ENCODE measurements at regions not wholly inside any gene's neighbourhood (a gene's known extent, or its start where the extent isn't known, plus 50 kb on each side); places are given as distances from the start of the nearest gene placed in this dataset. TPM values are rescaled to one million over a fixed set of nuclear protein-coding genes. Genes with fewer than 3 reads are reported as not detected.
"Not testable (repeated sequence)": the region's sequence is repeated elsewhere in the genome, so short reads cannot be mapped to it uniquely, and the experiment has no call there.

GRCh38 chr21:8427790-8428667, 2093.4 kb upstream of the TPTE start:
- H3K27ac Mint-ChIP-seq; CTCF ChIA-PET; H3K4me1 Mint-ChIP-seq; H3K27me3 Mint-ChIP-seq; H3K36me3 Mint-ChIP-seq; H3K9me3 Mint-ChIP-seq (ENCODE audit: low read depth); H3K4me3 Mint-ChIP-seq; DNase-seq: not testable (repeated sequence)
- ATAC-seq, result peak; percentile 51

GRCh38 chr21:8428668-8429456, 2092.5 kb upstream of the TPTE start:
- H3K9me3 Mint-ChIP-seq (ENCODE audit: low read depth); H3K4me1 Mint-ChIP-seq; H3K27ac Mint-ChIP-seq; H3K36me3 Mint-ChIP-seq; CTCF ChIA-PET; H3K4me3 Mint-ChIP-seq; H3K27me3 Mint-ChIP-seq; DNase-seq: not testable (repeated sequence)
- ATAC-seq, result peak; percentile 73

GRCh38 chr21:8434710-8435109, 2086.7 kb upstream of the TPTE start:
- H3K4me1 Mint-ChIP-seq; H3K36me3 Mint-ChIP-seq; DNase-seq; H3K4me3 Mint-ChIP-seq; CTCF ChIA-PET; H3K27ac Mint-ChIP-seq; H3K27me3 Mint-ChIP-seq; ATAC-seq; H3K9me3 Mint-ChIP-seq (ENCODE audit: low read depth): not testable (repeated sequence)

- H3K27ac Mint-ChIP-seq; ATAC-seq; H3K4me3 Mint-ChIP-seq; DNase-seq; H3K4me1 Mint-ChIP-seq; H3K27me3 Mint-ChIP-seq; H3K9me3 Mint-ChIP-seq (ENCODE audit: low read depth); CTCF ChIA-PET; H3K36me3 Mint-ChIP-seq: not testable (repeated sequence)
Observed at GRCh38 chr21:8443093-8443492, 2078.3 kb upstream of the TPTE start.

- H3K36me3 Mint-ChIP-seq; H3K27ac Mint-ChIP-seq; CTCF ChIA-PET; H3K4me3 Mint-ChIP-seq; H3K9me3 Mint-ChIP-seq (ENCODE audit: low read depth); H3K27me3 Mint-ChIP-seq; H3K4me1 Mint-ChIP-seq; ATAC-seq; DNase-seq: not testable (repeated sequence)
Observed at GRCh38 chr21:8449807-8450206, 2071.6 kb upstream of the TPTE start.

- CTCF ChIA-PET; H3K27me3 Mint-ChIP-seq; H3K27ac Mint-ChIP-seq; H3K9me3 Mint-ChIP-seq (ENCODE audit: low read depth); DNase-seq; H3K4me3 Mint-ChIP-seq; H3K4me1 Mint-ChIP-seq; H3K36me3 Mint-ChIP-seq: not testable (repeated sequence)
- ATAC-seq, result peak; percentile 51
Observed at GRCh38 chr21:8455279-8456128, 2065.9 kb upstream of the TPTE start.

GRCh38 chr21:8464403-8465152, 2056.8 kb upstream of the TPTE start:
- H3K9me3 Mint-ChIP-seq (ENCODE audit: low read depth); H3K4me1 Mint-ChIP-seq; H3K27ac Mint-ChIP-seq; H3K36me3 Mint-ChIP-seq; H3K27me3 Mint-ChIP-seq; DNase-seq; H3K4me3 Mint-ChIP-seq; CTCF ChIA-PET: not testable (repeated sequence)
- ATAC-seq, result peak; percentile 87

GRCh38 chr21:8466642-8467041, 2054.7 kb upstream of the TPTE start:
- H3K9me3 Mint-ChIP-seq (ENCODE audit: low read depth); H3K4me3 Mint-ChIP-seq; H3K36me3 Mint-ChIP-seq; H3K27me3 Mint-ChIP-seq; DNase-seq; ATAC-seq; H3K27ac Mint-ChIP-seq; CTCF ChIA-PET; H3K4me1 Mint-ChIP-seq: not testable (repeated sequence)

Small RNA genes lying in the stretch of these regions (microRNA-seq; reads per million reads assigned to microRNA genes)
- not detected for gene MIR6724-3
- gene MIR6724-4, result not detected

Data from activated CD8-positive, alpha-beta memory T cell treated with anti-CD3 and anti-CD28 coated beads, Interleukin-2, amount 10 ng/mL, durations not matched to agents 7 days and 5 days (primary cell).